ENCODE measurements at regions not wholly inside any gene's neighbourhood (a gene's known extent, or its start where the extent isn't known, plus 50 kb on each side); places are given as distances from the start of the nearest gene placed in this dataset.
A peak's percentile ranks its signal among the peaks of the same experiment; 100 is the strongest.

GRCh38 chr2:19580264-19580663, 221.8 kb upstream of the OSR1 start:
- H3K4me3 ChIP-seq (replicated peaks in 1 of 3; ENCODE audit: insufficient read depth in 1 of 3, low read depth in 2 of 3, low read length in 3 of 3), result no peak overlapping the region
- H2AFZ ChIP-seq (ENCODE audit: low read length), result no peak overlapping the region
- ChIA-PET CTCF (ENCODE audit: low intra/inter-chr PET ratio, low total read pairs) (no interaction called here), POLR2A (no interaction called here)
- ATAC-seq, result no peak; the same call in 2 of the 3 replicates
- TF ChIP-seq BCL6 (CRISPR knock-in tag; IDR thresholded peaks at IDR 0.05), result peak; percentile 61
- no peak for TF ChIP-seq PCBP2 (optimal IDR thresholded peaks at IDR 0.05; ENCODE audit: low read depth, low read length, poor library complexity, severe bottlenecking)
- no peaks in the 10 kb centered on the region for H4K20me1 ChIP-seq (ENCODE audit: insufficient read depth, low read length)
- H3K9ac ChIP-seq (ENCODE audit: insufficient read depth, low read depth, low read length), result no peak overlapping the region
- H3K36me3 ChIP-seq (replicated peaks in 1 of 2; ENCODE audit: control insufficient read depth in 1 of 2, insufficient read depth in 2 of 2, low read length in 2 of 2), result no peaks in the 10 kb centered on the region
- no peak overlapping the region for H3K4me2 ChIP-seq (ENCODE audit: low read depth, low read length)
- no peaks in the 10 kb centered on the region for H3K79me2 ChIP-seq (ENCODE audit: insufficient read depth, low read length)
- FAIRE-seq, result no peak
- H3K9me3 ChIP-seq (ENCODE audit: low read length), result no peaks in the 10 kb centered on the region
- no peaks in the 10 kb centered on the region for H3K4me1 ChIP-seq (ENCODE audit: insufficient read depth, low read length)
- BruUV-seq (replicated peaks), result no TSS peak
- WGBS (ENCODE audit: low lambda C conversion rate), result 9% methylated on average over 1 of the region's 1 CpG
- no peak for DNase-seq (ENCODE audit: low spot score)
- intact Hi-C loops (cut with micrococcal nuclease; ENCODE audit: unreplicated experiment), result no loop called here
- in situ Hi-C loops (cut with HindIII; ENCODE audit: extremely low pct_ligation_motif_present, low pct_unique_long_range_greater_than_20kb), result no loop called here
- H3K27me3 ChIP-seq (ENCODE audit: control insufficient read depth in 1 of 2, insufficient read depth in 2 of 2, low read length in 2 of 2), result no peaks in the 10 kb centered on the region
- no peak overlapping the region for H3K27ac ChIP-seq (ENCODE audit: extremely low read length, insufficient read depth, low read length)

GRCh38 chr2:19579461-19579860, 221.0 kb upstream of the OSR1 start:
- 28% methylated on average over 3 of the region's 3 CpGs for whole genome bisulfite sequencing (ENCODE audit: low lambda C conversion rate)
- FAIRE-seq, result no peak
- no peak for DNase-seq (ENCODE audit: low spot score)
- in situ Hi-C loops (cut with HindIII; ENCODE audit: extremely low pct_ligation_motif_present, low pct_unique_long_range_greater_than_20kb), result loop anchor here (10.0 kb wide), 1 partner anchor 215 kb away; no protein-coding TSS in a partner anchor
- Histone ChIP-seq H3K27ac (ENCODE audit: extremely low read length, insufficient read depth, low read length) (no peak overlapping the region), H2AFZ (ENCODE audit: low read length) (no peak overlapping the region), H3K9ac (ENCODE audit: insufficient read depth, low read depth, low read length) (no peak overlapping the region), H3K36me3 (replicated peaks in 1 of 2; ENCODE audit: control insufficient read depth in 1 of 2, insufficient read depth in 2 of 2, low read length in 2 of 2) (no peaks in the 10 kb centered on the region), H3K9me3 (ENCODE audit: low read length) (no peaks in the 10 kb centered on the region), H4K20me1 (ENCODE audit: insufficient read depth, low read length) (no peaks in the 10 kb centered on the region), H3K27me3 (ENCODE audit: control insufficient read depth in 1 of 2, insufficient read depth in 2 of 2, low read length in 2 of 2) (no peaks in the 10 kb centered on the region; a peak in 1 of 5 replicates), H3K4me1 (ENCODE audit: insufficient read depth, low read length) (no peaks in the 10 kb centered on the region), H3K4me3 (replicated peaks in 1 of 3; ENCODE audit: insufficient read depth in 1 of 3, low read depth in 2 of 3, low read length in 3 of 3) (no peak overlapping the region), H3K79me2 (ENCODE audit: insufficient read depth, low read length) (no peaks in the 10 kb centered on the region), H3K4me2 (ENCODE audit: low read depth, low read length) (no peak overlapping the region)
- no TSS peak for BruUV-seq (replicated peaks)
- CTCF ChIA-PET (ENCODE audit: low intra/inter-chr PET ratio, low total read pairs), result no interaction called here
- TF ChIP-seq LBX2 (CRISPR knock-in tag; IDR thresholded peaks at IDR 0.05; ENCODE audit: borderline replicate concordance), result no peak
- no peak for TF ChIP-seq AKAP8 (CRISPR knock-in tag; IDR thresholded peaks at IDR 0.05)
- no peak for TF ChIP-seq ARID2 (CRISPR knock-in tag; IDR thresholded peaks at IDR 0.05; ENCODE audit: borderline replicate concordance)
- no peak for TF ChIP-seq ZNF143 (CRISPR knock-in tag; IDR thresholded peaks at IDR 0.05)
- no peak for TF ChIP-seq TGIF2 (CRISPR knock-in tag; IDR thresholded peaks at IDR 0.05)
- no peak for TF ChIP-seq ZFP36L2 (CRISPR knock-in tag; IDR thresholded peaks at IDR 0.05)
- no peak for TF ChIP-seq HDAC6 (IDR thresholded peaks at IDR 0.05; ENCODE audit: low read depth, low read length)
- TF ChIP-seq FOXA3 (CRISPR knock-in tag; IDR thresholded peaks at IDR 0.05), result no peak
- no peak for TF ChIP-seq ZNF747 (CRISPR knock-in tag; IDR thresholded peaks at IDR 0.05; ENCODE audit: borderline replicate concordance)
- no peak for TF ChIP-seq ZNF382 (CRISPR knock-in tag; IDR thresholded peaks at IDR 0.05; ENCODE audit: borderline replicate concordance)
- no peak for TF ChIP-seq ZNF280D (CRISPR knock-in tag; IDR thresholded peaks at IDR 0.05)
- TF ChIP-seq ZNF263 (CRISPR knock-in tag; IDR thresholded peaks at IDR 0.05), result no peak
- no peak for TF ChIP-seq PAWR (CRISPR knock-in tag; IDR thresholded peaks at IDR 0.05; ENCODE audit: borderline replicate concordance)
- TF ChIP-seq MYC (CRISPR knock-in tag; IDR thresholded peaks at IDR 0.05; ENCODE audit: borderline replicate concordance), result no peak
- TF ChIP-seq POLR2AphosphoS5 (IDR thresholded peaks at IDR 0.05; ENCODE audit: low read depth, low read length), result no peak
- TF ChIP-seq ATF3 (CRISPR knock-in tag; IDR thresholded peaks at IDR 0.05), result no peak
- intact Hi-C loops (cut with micrococcal nuclease; ENCODE audit: unreplicated experiment), result no loop called here
- no peak for ATAC-seq
- POLR2A ChIA-PET, result no interaction called here

Measured in HepG2 (cell line).